HEK293 (cell line): ENCODE measurements at regions not wholly inside any gene's neighbourhood (a gene's known extent, or its start where the extent isn't known, plus 50 kb on each side); places are given as distances from the start of the nearest gene placed in this dataset.

Source experiments
- CTCF ChIA-PET: fragments of 350-600 bp; formaldehyde crosslinking; extraction: SDS; loops from one replicate; lab custom pipeline; 2021; ENCODE audit warnings: antibody characterized with exemption; lab: Yijun Ruan, JAX
- POLR2A ChIA-PET: fragments of 300-600 bp; formaldehyde crosslinking; extraction: SDS; loops from one replicate; lab custom pipeline; 2020; ENCODE audit warnings: antibody characterized with exemption, inconsistent platforms; lab: Yijun Ruan, JAX
- H3K27ac ChIP-seq: fragments of 200-500 bp; sonication (Bioruptor generic); 2 replicates; pipeline ENCODE4 v1.5.1; 2014; ENCODE audit warnings: low read depth, low read length, control low read depth, inconsistent platforms; ENCODE audit errors: extremely low read depth
- H3K36me3 ChIP-seq, 2 experiments: fragments of 200-500 bp in 1 of 2; sonication (Bioruptor generic) in 1 of 2; 1 replicate in 1 of 2; 2 replicates in 1 of 2; pipeline ENCODE4 v1.5.1; 2014 to 2017; ENCODE audit warnings: inconsistent platforms in 2 of 2, low read length in 2 of 2; ENCODE audit not compliant: control insufficient read depth in 2 of 2, insufficient read depth in 1 of 2
- H3K4me1 ChIP-seq: fragments of 200-500 bp; sonication (Bioruptor generic); 2 replicates; pipeline ENCODE4 v1.5.1; 2014; ENCODE audit warnings: mild to moderate bottlenecking, low read length, inconsistent platforms; ENCODE audit not compliant: control insufficient read depth, insufficient read depth
- H3K4me3 ChIP-seq: 2 replicates; pipeline ENCODE4 v1.5.1; 2011; ENCODE audit warnings: low read depth, mild to moderate bottlenecking, control low read depth, low read length, moderate library complexity
- H3K9me3 ChIP-seq: fragments of 200-500 bp; sonication (Bioruptor generic); 2 replicates; pipeline ENCODE4 v1.5.1; 2014; ENCODE audit warnings: low read depth, low read length, inconsistent platforms; ENCODE audit not compliant: control insufficient read depth, insufficient read depth
- GFI1B ChIP-seq: fragments of 450-650 bp; formaldehyde crosslinking; IDR thresholded peaks from 2 replicates; pipeline ENCODE4 v1.5.1; 2016; ENCODE audit warnings: missing biosample characterization, missing genetic modification characterization
- GLI2 ChIP-seq: fragments of 450-650 bp; formaldehyde crosslinking; IDR thresholded peaks from 2 replicates; pipeline ENCODE4; 2017; ENCODE audit warnings: missing biosample characterization, missing genetic modification characterization, low read depth, borderline replicate concordance
- HOXC10 ChIP-seq: sonication (generic); formaldehyde crosslinking; IDR thresholded peaks from 2 replicates; pipeline ENCODE4 v1.8.1; 2023; ENCODE audit warnings: mild to moderate bottlenecking, missing genetic modification reagents
- HOXD13 ChIP-seq: sonication (generic); formaldehyde crosslinking; IDR thresholded peaks from 2 replicates; pipeline ENCODE4 v1.8.0; 2022; ENCODE audit warnings: missing genetic modification reagents, borderline replicate concordance
- KLF16 ChIP-seq: fragments of 450-650 bp; formaldehyde crosslinking; IDR thresholded peaks from 2 replicates; pipeline ENCODE4 v1.5.1; 2017; ENCODE audit warnings: missing biosample characterization, missing genetic modification characterization
- KLF9 ChIP-seq: fragments of 450-650 bp; formaldehyde crosslinking; IDR thresholded peaks from 2 replicates; pipeline ENCODE4 v1.5.1; 2016; ENCODE audit warnings: missing biosample characterization, missing genetic modification characterization, low read depth
- WT1 ChIP-seq: fragments of 450-650 bp; formaldehyde crosslinking; IDR thresholded peaks from 2 replicates; pipeline ENCODE4 v1.5.1; 2016; ENCODE audit warnings: missing biosample characterization, missing genetic modification characterization
- ZBTB17 ChIP-seq: fragments of 450-650 bp; formaldehyde crosslinking; IDR thresholded peaks from 2 replicates; pipeline ENCODE4 v1.5.1; 2016; ENCODE audit warnings: missing biosample characterization, missing genetic modification characterization
- ZNF10 ChIP-seq: fragments of 450-650 bp; formaldehyde crosslinking; IDR thresholded peaks from 2 replicates; pipeline ENCODE4 v1.5.1; 2017; ENCODE audit warnings: missing biosample characterization, missing genetic modification characterization
- ZNF133 ChIP-seq: fragments of 450-650 bp; formaldehyde crosslinking; IDR thresholded peaks from 2 replicates; pipeline ENCODE4 v1.5.1; 2016; ENCODE audit warnings: missing biosample characterization, missing genetic modification characterization
- ZNF140 ChIP-seq: fragments of 450-650 bp; formaldehyde crosslinking; IDR thresholded peaks from 2 replicates; pipeline ENCODE4 v1.5.1; 2016; ENCODE audit warnings: missing biosample characterization, missing genetic modification characterization
- ZNF174 ChIP-seq: fragments of 450-650 bp; formaldehyde crosslinking; IDR thresholded peaks from 2 replicates; pipeline ENCODE4 v1.5.0; 2017; ENCODE audit warnings: missing biosample characterization, mild to moderate bottlenecking, missing genetic modification characterization
- ZNF211 ChIP-seq: fragments of 450-650 bp; formaldehyde crosslinking; IDR thresholded peaks from 2 replicates; pipeline ENCODE4 v1.5.1; 2016; ENCODE audit warnings: low read depth, missing biosample characterization, missing genetic modification characterization
- ZNF311 ChIP-seq: fragments of 450-650 bp; formaldehyde crosslinking; IDR thresholded peaks from 2 replicates; pipeline ENCODE4 v1.5.1; 2017; ENCODE audit warnings: missing biosample characterization, missing genetic modification characterization, borderline replicate concordance
- ZNF354C ChIP-seq: fragments of 450-650 bp; formaldehyde crosslinking; IDR thresholded peaks from 2 replicates; pipeline ENCODE4 v1.5.1; 2016; ENCODE audit warnings: missing biosample characterization, missing genetic modification characterization, low read depth, borderline replicate concordance
- ZNF366 ChIP-seq: fragments of 450-650 bp; formaldehyde crosslinking; conservative IDR thresholded peaks from 2 replicates; pipeline ENCODE4 v1.5.1; 2016; ENCODE audit warnings: missing biosample characterization, missing genetic modification characterization
- ZNF404 ChIP-seq: fragments of 450-650 bp; formaldehyde crosslinking; IDR thresholded peaks from 2 replicates; pipeline ENCODE4 v1.5.1; 2017; ENCODE audit warnings: missing biosample characterization, missing genetic modification characterization
- ZNF529 ChIP-seq: fragments of 450-650 bp; formaldehyde crosslinking; IDR thresholded peaks from 2 replicates; pipeline ENCODE4 v1.5.1; 2017; ENCODE audit warnings: missing genetic modification characterization, missing biosample characterization; ENCODE audit not compliant: insufficient replicate concordance
- ZNF610 ChIP-seq: fragments of 450-650 bp; formaldehyde crosslinking; IDR thresholded peaks from 2 replicates; pipeline ENCODE4 v1.5.1; 2016; ENCODE audit warnings: missing biosample characterization, missing genetic modification characterization, borderline replicate concordance
- ZNF654 ChIP-seq: fragments of 450-650 bp; formaldehyde crosslinking; IDR thresholded peaks from 2 replicates; pipeline ENCODE4 v1.5.1; 2016; ENCODE audit warnings: low read depth, missing biosample characterization, missing genetic modification characterization
- ZNF658 ChIP-seq: fragments of 450-650 bp; formaldehyde crosslinking; IDR thresholded peaks from 2 replicates; pipeline ENCODE4; 2016; ENCODE audit warnings: missing biosample characterization, missing genetic modification characterization
- ZNF707 ChIP-seq: fragments of 450-650 bp; formaldehyde crosslinking; IDR thresholded peaks from 2 replicates; pipeline ENCODE4 v1.5.1; 2016; ENCODE audit warnings: missing biosample characterization, missing genetic modification characterization
- ZNF837 ChIP-seq: fragments of 450-650 bp; formaldehyde crosslinking; IDR thresholded peaks from 2 replicates; pipeline ENCODE4 v1.5.1; 2016; ENCODE audit warnings: missing biosample characterization, missing genetic modification characterization
- ZSCAN23 ChIP-seq: fragments of 450-650 bp; formaldehyde crosslinking; IDR thresholded peaks from 2 replicates; pipeline ENCODE4 v1.5.1; 2016; ENCODE audit warnings: missing biosample characterization, missing genetic modification characterization
- TF ChIP-seq, protein P1 (sequence below): fragments of 450-650 bp; formaldehyde crosslinking; IDR thresholded peaks from 2 replicates; pipeline ENCODE4 v1.5.1; 2016; ENCODE audit warnings: missing biosample characterization, missing genetic modification characterization, low read depth
- TF ChIP-seq, protein P2 (sequence below): fragments of 450-650 bp; formaldehyde crosslinking; IDR thresholded peaks from 2 replicates; pipeline ENCODE4 v1.5.1; 2016; ENCODE audit warnings: missing biosample characterization, missing genetic modification characterization, low read depth

DNA sequence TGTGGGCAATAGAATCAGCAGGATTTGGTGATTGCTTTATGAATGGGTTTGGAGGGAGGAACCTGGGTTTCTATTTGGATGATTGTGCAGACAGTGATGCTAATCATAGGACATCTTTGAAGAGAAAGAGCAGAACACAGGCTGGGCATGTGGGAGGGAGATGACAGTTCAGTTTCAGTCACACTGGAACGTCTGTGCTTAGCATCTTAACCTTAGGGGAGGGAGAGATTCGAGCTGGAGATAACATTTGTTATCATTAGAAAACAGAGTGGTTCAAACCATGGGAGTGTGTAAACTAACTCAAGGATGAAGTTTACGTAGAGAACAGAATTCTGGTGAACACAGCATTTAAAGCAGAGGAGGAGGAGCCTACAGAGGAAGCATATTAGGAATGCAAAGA lies 138.6 kb upstream of the PPP2R2B start (continued):
- TF ChIP-seq ZNF610 (tag by site-specific recombination) (no peak), ZNF529 (tag by site-specific recombination) (no peak), ZNF211 (no peak), ZSCAN23 (tag by site-specific recombination) (no peak), HOXD13 (CRISPR knock-in tag) (no peak), ZNF366 (no peak), ZNF658 (tag by site-specific recombination) (no peak), ZNF707 (tag by site-specific recombination) (no peak)

DNA sequence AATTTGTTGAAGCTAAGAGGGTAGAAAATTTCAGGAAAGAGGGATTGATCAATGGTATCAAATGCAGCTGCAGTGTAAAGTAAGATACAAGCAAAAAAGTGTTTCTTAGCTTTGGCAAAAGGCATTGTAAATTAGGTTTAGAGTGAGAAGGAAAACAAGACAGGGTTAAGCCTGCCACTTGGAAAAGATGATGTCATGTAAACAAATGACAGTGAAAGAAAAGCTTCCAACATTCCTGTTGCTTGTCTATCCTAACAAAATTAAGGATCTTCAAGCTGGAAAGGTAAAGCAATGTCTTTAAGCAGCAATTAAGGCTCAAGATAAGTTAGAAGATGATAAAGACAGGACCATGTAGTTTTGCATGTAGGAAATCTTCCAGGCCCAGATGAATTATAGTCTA lies 139.1 kb upstream of the PPP2R2B start:
- H3K9me3 ChIP-seq: no peaks in the 10 kb centered on the region
- no peaks in the 10 kb centered on the region for H3K36me3 ChIP-seq
- H3K27ac ChIP-seq: no peak overlapping the region
- H3K4me1 ChIP-seq: no peaks in the 10 kb centered on the region
- ChIA-PET POLR2A (interaction anchor here (0.7 kb wide), 1 partner anchor 269 kb away, joined by 3 read pairs; no protein-coding TSS in a partner anchor), CTCF (interaction anchor here (0.6 kb wide), 3 partner anchors 29 to 168 kb away, joined by 3 to 4 read pairs (median 4); no protein-coding TSS in a partner anchor)
- TF ChIP-seq, protein P1, sequence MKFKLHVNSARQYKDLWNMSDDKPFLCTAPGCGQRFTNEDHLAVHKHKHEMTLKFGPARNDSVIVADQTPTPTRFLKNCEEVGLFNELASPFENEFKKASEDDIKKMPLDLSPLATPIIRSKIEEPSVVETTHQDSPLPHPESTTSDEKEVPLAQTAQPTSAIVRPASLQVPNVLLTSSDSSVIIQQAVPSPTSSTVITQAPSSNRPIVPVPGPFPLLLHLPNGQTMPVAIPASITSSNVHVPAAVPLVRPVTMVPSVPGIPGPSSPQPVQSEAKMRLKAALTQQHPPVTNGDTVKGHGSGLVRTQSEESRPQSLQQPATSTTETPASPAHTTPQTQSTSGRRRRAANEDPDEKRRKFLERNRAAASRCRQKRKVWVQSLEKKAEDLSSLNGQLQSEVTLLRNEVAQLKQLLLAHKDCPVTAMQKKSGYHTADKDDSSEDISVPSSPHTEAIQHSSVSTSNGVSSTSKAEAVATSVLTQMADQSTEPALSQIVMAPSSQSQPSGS (tag by site-specific recombination): peak; percentile 57
- TF ChIP-seq ZNF354C (tag by site-specific recombination) (no peak), GFI1B (tag by site-specific recombination) (no peak), WT1 (no peak), KLF16 (no peak)
- TF ChIP-seq, protein P2, sequence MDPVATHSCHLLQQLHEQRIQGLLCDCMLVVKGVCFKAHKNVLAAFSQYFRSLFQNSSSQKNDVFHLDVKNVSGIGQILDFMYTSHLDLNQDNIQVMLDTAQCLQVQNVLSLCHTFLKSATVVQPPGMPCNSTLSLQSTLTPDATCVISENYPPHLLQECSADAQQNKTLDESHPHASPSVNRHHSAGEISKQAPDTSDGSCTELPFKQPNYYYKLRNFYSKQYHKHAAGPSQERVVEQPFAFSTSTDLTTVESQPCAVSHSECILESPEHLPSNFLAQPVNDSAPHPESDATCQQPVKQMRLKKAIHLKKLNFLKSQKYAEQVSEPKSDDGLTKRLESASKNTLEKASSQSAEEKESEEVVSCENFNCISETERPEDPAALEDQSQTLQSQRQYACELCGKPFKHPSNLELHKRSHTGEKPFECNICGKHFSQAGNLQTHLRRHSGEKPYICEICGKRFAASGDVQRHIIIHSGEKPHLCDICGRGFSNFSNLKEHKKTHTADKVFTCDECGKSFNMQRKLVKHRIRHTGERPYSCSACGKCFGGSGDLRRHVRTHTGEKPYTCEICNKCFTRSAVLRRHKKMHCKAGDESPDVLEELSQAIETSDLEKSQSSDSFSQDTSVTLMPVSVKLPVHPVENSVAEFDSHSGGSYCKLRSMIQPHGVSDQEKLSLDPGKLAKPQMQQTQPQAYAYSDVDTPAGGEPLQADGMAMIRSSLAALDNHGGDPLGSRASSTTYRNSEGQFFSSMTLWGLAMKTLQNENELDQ (tag by site-specific recombination): no peak
- no peak overlapping the region for H3K4me3 ChIP-seq

DNA sequence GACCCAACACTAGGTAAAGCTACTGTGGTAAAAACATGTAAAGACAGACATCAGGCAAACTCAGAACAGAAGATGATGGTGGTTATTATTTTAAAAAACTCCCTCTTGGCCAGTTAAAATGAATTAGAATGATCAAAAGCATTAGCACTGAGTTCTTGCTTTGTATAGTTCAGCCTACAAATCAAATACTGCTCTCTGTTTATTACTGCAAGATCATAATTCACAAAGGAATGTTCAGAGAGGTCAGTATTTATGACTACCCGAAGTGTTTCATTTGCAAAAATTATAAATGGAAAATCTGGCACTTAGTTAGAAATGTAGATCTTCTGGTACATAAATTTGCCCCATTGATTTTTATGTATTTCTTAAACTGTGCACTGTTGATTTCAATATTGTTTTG lies 140.3 kb upstream of the PPP2R2B start:
- no peak for TF ChIP-seq ZNF133 (tag by site-specific recombination)
- Histone ChIP-seq H3K9me3 (no peaks in the 10 kb centered on the region), H3K4me3 (no peak overlapping the region), H3K36me3 (no peaks in the 10 kb centered on the region), H3K27ac (no peak overlapping the region), H3K4me1 (no peaks in the 10 kb centered on the region)
- CTCF ChIA-PET: interaction anchor here (0.6 to 0.7 kb wide), 3 partner anchors 46 to 1171 kb away, joined by 3 to 6 read pairs (median 4); no protein-coding TSS in a partner anchor
- POLR2A ChIA-PET: no interaction called here

DNA sequence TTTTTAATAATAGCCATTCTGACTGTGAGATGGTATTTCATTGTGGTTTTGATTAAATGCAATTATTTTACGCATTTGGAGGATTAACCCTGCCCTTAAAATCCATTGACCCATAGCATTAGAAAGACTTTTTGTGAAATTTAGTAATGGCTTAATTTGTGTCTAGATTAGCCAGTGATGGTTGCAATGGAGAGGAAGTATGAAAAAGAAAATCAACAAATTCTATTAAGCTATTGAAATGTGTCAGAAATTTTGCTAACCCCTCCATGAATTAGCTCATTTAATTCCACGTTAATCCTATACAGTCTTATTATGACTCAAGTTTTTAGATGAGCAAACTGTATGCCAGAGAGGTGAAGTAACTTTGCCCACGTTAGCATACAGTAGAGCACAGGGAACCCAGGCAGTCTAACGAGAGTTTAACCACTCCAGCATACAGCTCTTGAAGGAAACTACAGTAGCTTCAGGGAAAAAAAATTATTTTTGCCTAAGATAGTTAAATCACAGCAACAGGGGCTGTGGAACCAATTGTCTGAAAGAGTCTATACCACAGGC lies 158.2 kb upstream of the PPP2R2B start:
- no peaks in the 10 kb centered on the region for H3K9me3 ChIP-seq
- no peak overlapping the region for H3K27ac ChIP-seq
- no peak overlapping the region for H3K4me3 ChIP-seq
- POLR2A ChIA-PET: no interaction called here
- H3K36me3 ChIP-seq: no peaks in the 10 kb centered on the region
- no peaks in the 10 kb centered on the region for H3K4me1 ChIP-seq
- CTCF ChIA-PET: interaction anchor here (0.7 to 1.4 kb wide), 2 partner anchors 24 to 152 kb away, joined by 3 to 5 read pairs; no protein-coding TSS in a partner anchor
- TF ChIP-seq ZNF174 (tag by site-specific recombination) (no peak), GLI2 (tag by site-specific recombination) (no peak), HOXC10 (CRISPR knock-in tag) (no peak), ZNF837 (tag by site-specific recombination) (no peak), ZBTB17 (no peak), ZNF140 (tag by site-specific recombination) (no peak), ZNF654 (tag by site-specific recombination) (no peak), ZNF10 (tag by site-specific recombination) (no peak), ZNF404 (tag by site-specific recombination) (no peak), KLF9 (tag by site-specific recombination) (no peak), ZNF311 (tag by site-specific recombination) (no peak)
- TF ChIP-seq, protein P2 (tag by site-specific recombination): no peak
